WI38 (cell line): ENCODE measurements at regions not wholly inside any gene's neighbourhood (a gene's known extent, or its start where the extent isn't known, plus 50 kb on each side); places are given as distances from the start of the nearest gene placed in this dataset.

ENCODE experiments used
- H3K4me3 ChIP-seq: 2 replicates; pipeline ENCODE4 v1.5.1; 2011; ENCODE audit warnings: low read depth, mild to moderate bottlenecking, control low read depth, low read length
- TF ChIP-seq, protein P1 (sequence below): IDR thresholded peaks from 2 replicates; pipeline ENCODE4 v1.5.1; 2012; ENCODE audit warnings: low read depth, mild to moderate bottlenecking, control low read depth, low read length

DNA sequence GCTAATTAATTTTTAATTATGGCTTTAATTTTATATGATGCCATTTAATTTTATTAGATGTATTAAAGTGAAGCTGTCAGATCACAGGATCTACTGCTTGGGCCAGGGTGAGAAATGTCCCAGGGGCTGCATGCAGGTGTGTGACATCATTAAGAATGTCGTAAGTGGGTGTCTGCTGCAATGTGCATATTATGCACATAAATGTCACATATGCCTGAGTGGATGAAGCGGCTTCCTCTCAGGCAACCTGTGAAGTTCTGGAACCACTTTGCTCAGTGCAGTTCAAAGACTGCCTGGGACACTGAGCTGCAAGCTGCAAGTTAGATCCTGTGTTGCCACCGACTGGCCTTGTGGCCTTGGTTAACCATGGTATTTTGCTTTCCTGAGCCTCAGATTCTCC is 355.0 kb downstream of the UQCRFS1 start:
- H3K4me3 ChIP-seq: no peak overlapping the region
- TF ChIP-seq, protein P1, sequence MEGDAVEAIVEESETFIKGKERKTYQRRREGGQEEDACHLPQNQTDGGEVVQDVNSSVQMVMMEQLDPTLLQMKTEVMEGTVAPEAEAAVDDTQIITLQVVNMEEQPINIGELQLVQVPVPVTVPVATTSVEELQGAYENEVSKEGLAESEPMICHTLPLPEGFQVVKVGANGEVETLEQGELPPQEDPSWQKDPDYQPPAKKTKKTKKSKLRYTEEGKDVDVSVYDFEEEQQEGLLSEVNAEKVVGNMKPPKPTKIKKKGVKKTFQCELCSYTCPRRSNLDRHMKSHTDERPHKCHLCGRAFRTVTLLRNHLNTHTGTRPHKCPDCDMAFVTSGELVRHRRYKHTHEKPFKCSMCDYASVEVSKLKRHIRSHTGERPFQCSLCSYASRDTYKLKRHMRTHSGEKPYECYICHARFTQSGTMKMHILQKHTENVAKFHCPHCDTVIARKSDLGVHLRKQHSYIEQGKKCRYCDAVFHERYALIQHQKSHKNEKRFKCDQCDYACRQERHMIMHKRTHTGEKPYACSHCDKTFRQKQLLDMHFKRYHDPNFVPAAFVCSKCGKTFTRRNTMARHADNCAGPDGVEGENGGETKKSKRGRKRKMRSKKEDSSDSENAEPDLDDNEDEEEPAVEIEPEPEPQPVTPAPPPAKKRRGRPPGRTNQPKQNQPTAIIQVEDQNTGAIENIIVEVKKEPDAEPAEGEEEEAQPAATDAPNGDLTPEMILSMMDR: no peak

DNA sequence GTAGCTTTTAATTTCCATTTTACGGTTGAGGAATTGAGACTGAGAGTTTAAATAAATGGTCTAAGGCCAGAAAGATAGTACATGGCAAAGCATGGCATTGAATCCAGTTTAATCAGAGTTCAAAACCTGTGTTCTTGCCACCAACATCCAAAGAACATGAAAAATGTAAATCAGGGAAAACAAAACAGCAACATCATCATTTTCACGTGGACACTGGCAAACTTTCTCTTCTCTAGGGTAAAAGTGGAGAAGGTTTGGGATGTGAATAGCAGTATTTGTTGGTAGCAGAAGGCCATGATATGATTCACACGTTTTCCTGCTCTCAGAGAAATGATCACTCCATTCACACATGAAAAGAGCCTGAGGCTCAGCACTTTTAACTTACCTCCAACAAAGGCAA is 357.7 kb downstream of the UQCRFS1 start:
- TF ChIP-seq, protein P1: no peak
- H3K4me3 ChIP-seq: no peak overlapping the region

GRCh38 chr19:28847468-28847867 is 365.5 kb downstream of the UQCRFS1 start:
- no peak overlapping the region for H3K4me3 ChIP-seq
- TF ChIP-seq, protein P1: no peak

DNA sequence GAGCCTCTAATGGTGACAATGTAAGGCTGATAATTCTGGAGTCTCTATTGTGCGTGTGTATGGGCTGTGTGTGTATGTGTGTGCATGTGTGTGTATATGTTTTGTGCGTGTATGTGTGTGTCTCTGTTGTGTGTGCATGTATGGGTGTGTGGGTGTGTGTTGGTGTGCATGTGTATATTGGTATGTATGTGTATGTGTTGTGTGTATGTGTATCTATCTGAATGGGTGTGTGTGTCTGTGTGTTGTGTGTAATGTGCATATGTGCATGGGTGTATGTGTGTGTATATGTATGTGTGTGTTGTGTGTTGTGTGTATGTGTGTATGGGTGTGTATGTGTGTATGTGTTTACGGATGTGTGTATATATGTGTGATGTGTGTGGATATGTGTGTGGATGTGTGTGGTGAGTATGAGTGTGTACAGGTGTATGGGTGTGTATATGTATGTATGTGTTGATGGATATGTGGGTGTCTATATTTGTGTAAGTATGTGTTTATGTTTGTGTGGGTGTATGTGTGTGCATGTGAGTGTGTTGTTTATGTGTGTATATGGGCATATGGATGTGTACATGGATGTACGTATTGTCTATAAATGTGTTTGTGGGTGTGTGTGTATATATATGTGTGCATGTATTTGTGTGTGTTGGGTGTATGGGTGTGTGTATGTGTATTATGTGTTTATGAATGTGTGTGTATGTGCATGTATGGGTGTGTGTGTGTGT is 366.7 kb downstream of the UQCRFS1 start:
- TF ChIP-seq, protein P1: no peak
- no peak overlapping the region for H3K4me3 ChIP-seq

DNA sequence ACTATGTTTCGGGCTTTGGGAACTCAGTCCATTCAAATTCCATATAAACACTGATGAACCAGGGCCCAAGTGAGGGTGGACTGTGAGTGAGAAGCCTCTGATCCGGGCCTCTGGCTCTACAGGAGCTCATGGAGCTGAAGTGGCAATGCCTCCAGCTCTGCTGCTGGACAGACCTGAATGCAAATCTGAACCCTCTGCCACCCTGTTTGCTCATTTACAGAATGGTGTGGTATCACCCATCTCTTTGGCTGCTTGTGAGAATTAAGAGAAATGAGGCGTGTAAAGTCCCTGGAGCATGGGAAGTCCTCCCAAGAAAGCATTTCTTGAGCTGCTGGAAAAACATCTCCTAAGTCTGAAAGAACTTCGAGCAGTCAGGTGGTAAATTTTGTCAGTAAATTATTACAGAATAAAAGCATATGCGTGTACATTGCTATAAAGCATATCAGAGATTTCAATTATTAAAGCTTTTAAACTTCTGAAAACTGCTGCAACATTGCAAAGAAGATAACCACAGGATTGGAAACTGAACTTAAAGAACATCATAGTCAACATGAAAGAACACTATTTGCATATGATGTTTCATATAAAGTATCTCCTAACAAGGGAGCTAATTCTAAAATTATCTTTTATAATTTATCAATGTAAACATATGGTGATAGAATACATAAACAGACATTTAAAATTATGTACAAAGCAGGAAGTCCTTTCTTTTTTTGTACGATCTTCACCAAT is 369.0 kb downstream of the UQCRFS1 start:
- H3K4me3 ChIP-seq: no peak overlapping the region
- TF ChIP-seq, protein P1: no peak

- no peak overlapping the region for H3K4me3 ChIP-seq
- TF ChIP-seq, protein P1: no peak
Measured at GRCh38 chr19:28841531-28841930, 371.4 kb downstream of the UQCRFS1 start.

DNA sequence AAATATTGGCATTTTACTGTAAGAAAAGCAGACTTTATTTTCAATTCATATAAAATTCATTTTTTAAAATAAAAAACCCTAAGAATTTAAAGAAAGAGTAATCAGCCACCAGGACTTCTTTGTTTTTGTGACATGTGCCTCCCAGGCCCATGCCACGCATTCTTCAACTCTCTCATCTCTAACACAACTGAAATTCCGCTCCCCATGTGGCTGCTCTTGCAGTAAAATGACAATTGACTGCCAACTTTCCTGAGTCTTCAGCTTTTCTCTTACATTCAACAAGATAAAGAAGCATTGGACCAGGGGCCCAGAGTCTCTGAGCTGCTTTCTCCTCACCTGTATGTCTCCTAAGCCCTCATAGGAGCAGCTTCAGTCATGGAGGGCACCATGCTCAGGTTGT is 372.1 kb downstream of the UQCRFS1 start:
- TF ChIP-seq, protein P1: no peak
- no peak overlapping the region for H3K4me3 ChIP-seq
